ENCODE measurements at regions not wholly inside any gene's neighbourhood (a gene's known extent, or its start where the extent isn't known, plus 50 kb on each side); places are given as distances from the start of the nearest gene placed in this dataset.

- SMC1A ChIA-PET (ENCODE audit: uncharacterized antibody, unreplicated experiment): no interaction called here
- TF ChIP-seq ZBTB4 (CRISPR knock-in tag; IDR thresholded peaks at IDR 0.05) (no peak), SUZ12 (IDR thresholded peaks at IDR 0.05; ENCODE audit: unreplicated experiment) (no peak), BACH1 (IDR thresholded peaks at IDR 0.05; ENCODE audit: borderline replicate concordance) (no peak), PBX3 (IDR thresholded peaks at IDR 0.05; ENCODE audit: insufficient replicate concordance, low read depth, low read length) (no peak), E4F1 (IDR thresholded peaks at IDR 0.05; ENCODE audit: borderline replicate concordance, partially characterized antibody) (no peak), SMAD5 (IDR thresholded peaks at IDR 0.05; ENCODE audit: low read depth) (no peak), CHD2 (IDR thresholded peaks at IDR 0.05; ENCODE audit: borderline replicate concordance, low read depth, low read length) (no peak), ZNF592 (IDR thresholded peaks at IDR 0.05) (no peak), CBX5 (IDR thresholded peaks at IDR 0.05; ENCODE audit: low read depth) (no peak), YY1 (IDR thresholded peaks at IDR 0.05; ENCODE audit: low read depth, low read length) (no peak), ZNF207 (IDR thresholded peaks at IDR 0.05; ENCODE audit: borderline replicate concordance) (no peak), HDAC2 (IDR thresholded peaks at IDR 0.05) (no peak), BMI1 (IDR thresholded peaks at IDR 0.05; ENCODE audit: borderline replicate concordance) (no peak)
Observed at GRCh38 chr12:69096669-69097335, 142.6 kb upstream of the CPSF6 start.

More at GRCh38 chr12:69096669-69097335, 142.6 kb upstream of the CPSF6 start:
- Histone ChIP-seq H3K36me3 (ENCODE audit: control insufficient read depth in 2 of 2, insufficient read depth in 2 of 2, low read length in 1 of 2) (no peaks in the 10 kb centered on the region), H3K4me2 (ENCODE audit: control insufficient read depth, insufficient read depth) (no peak overlapping the region), H3K9me3 (replicated peaks; ENCODE audit: control insufficient read depth, insufficient read depth, low read length) (no peaks in the 10 kb centered on the region), H3K27ac (ENCODE audit: control insufficient read depth, insufficient read depth) (no peak overlapping the region), H4K20me1 (ENCODE audit: control insufficient read depth, insufficient read depth) (no peaks in the 10 kb centered on the region), H3K9ac (ENCODE audit: control insufficient read depth, insufficient read depth, low read length) (no peak overlapping the region), H3K79me2 (ENCODE audit: control insufficient read depth, insufficient read depth, low read length) (no peaks in the 10 kb centered on the region), H2AFZ (ENCODE audit: control insufficient read depth, low read depth, low read length) (no peak overlapping the region), H3K27me3 (replicated peaks in 1 of 2; ENCODE audit: control insufficient read depth in 2 of 2, insufficient read depth in 2 of 2, low read length in 1 of 2) (no peaks in the 10 kb centered on the region; a peak in 1 of 4 replicates), H3K4me3 (no peak overlapping the region), H3K4me1 (ENCODE audit: control insufficient read depth, insufficient read depth, low read length) (no peaks in the 10 kb centered on the region)
- RAD21 ChIA-PET (ENCODE audit: unreplicated experiment): no interaction called here
- ATAC-seq (no peak), FAIRE-seq (no peak), DNase-seq (ENCODE audit: low read depth, low spot score) (no peak)
- POLR2A ChIA-PET: no interaction called here
- intact Hi-C loops (cut with micrococcal nuclease; ENCODE audit: unreplicated experiment) (no loop called here), in situ Hi-C loops (cut with MboI) (no loop called here)
- CTCF ChIA-PET: no interaction called here
- WGBS (ENCODE audit: insufficient coverage, insufficient replicate concordance, low lambda C conversion rate, missing lambda C conversion rate): 0% methylated on average over 1 of the region's 1 CpG
- BruUV-seq (replicated peaks): no TSS peak
